Uterus (tissue), 3 donors: ENCODE measurements at regions not wholly inside any gene's neighbourhood (a gene's known extent, or its start where the extent isn't known, plus 50 kb on each side); places are given as distances from the start of the nearest gene placed in this dataset.

Experiments
- DNase-seq, 2 donors: peaks; one replicate each; pipeline ENCODE4 v3.0.0-alpha.2; 2019 to 2020
- H3K27ac ChIP-seq, 2 donors: fragments of 200-600 bp; sonication (generic); 1 replicate in 1 of 2; 2 replicates in 1 of 2; pipeline ENCODE4 v1.5.1; 2016 to 2018
- H3K27me3 ChIP-seq, 2 donors: fragments of 200-600 bp; sonication (generic); one replicate each; pipeline ENCODE4 v1.5.1; 2018 to 2019; ENCODE audit warnings: control low read depth in 1 of 2
- H3K36me3 ChIP-seq, 2 donors: fragments of 200-600 bp; sonication (generic); one replicate each; pipeline ENCODE4 v1.5.1; 2019; ENCODE audit warnings: control low read depth in 1 of 2
- H3K4me1 ChIP-seq, 2 donors: fragments of 200-600 bp; sonication (generic); one replicate each; pipeline ENCODE4 v1.5.1; 2018 to 2019; ENCODE audit warnings: control low read depth in 1 of 2
- H3K4me3 ChIP-seq, 2 donors: fragments of 200-600 bp; sonication (generic); 1 replicate in 1 of 2; 2 replicates in 1 of 2; pipeline ENCODE4 v1.5.1; 2018 to 2019; ENCODE audit warnings: mild to moderate bottlenecking in 1 of 2
- H3K9me3 ChIP-seq, 2 donors: fragments of 200-600 bp; sonication (generic); one replicate each; pipeline ENCODE4 v1.5.1; 2019; ENCODE audit warnings: control low read depth in 1 of 2
- POLR2A ChIP-seq, 2 donors: fragments of 450-650 bp; IDR thresholded peaks; one replicate each; pipeline ENCODE4 v1.6.1; 2016; ENCODE audit warnings: antibody characterized with exemption in 2 of 2, mild to moderate bottlenecking in 1 of 2, moderate library complexity in 1 of 2
- intact Hi-C: fragments of 100-400 bp; cut with DNase I; formaldehyde crosslinking; loops from one replicate; pipeline ENCODE4 v1.15.1; 2023; ENCODE audit warnings: low total_unique reads
- TF ChIP-seq, protein P1 (sequence below), 4 experiments: fragments of 200-600 bp in 2 of 4; fragments of 450-650 bp in 2 of 4; sonication (generic) in 2 of 4; IDR thresholded peaks; one replicate each; pipeline ENCODE4 v1.5.1; 2016 to 2019; ENCODE audit warnings: antibody characterized with exemption in 4 of 4, mild to moderate bottlenecking in 2 of 4, moderate library complexity in 1 of 4
- donor health status: DM: yes; HTN: yes; CAD: no.

DNA sequence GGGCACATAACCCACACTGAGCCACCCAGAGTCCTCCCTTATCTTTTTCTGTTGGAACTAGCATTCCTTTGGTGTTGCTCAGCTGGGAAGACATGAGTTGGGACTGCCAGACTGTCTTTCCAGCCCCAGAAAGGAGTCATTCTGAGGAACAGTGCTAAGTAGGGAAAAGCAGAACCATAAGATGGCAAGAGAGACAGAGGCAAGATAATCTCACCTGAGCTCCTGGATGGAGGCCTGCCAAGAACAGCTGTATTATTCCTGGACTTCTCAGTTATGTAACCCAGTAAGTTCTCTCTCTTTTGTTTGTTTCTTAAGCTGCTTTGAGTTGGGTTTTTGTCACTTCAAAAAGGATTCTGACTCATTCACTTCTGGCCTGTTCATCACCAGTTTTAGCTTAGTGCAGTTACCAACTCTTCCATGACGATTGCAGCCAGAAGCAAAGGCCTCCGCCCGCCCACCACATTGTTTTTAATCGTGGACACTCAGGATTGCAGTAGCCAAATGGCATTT, 134.4 kb downstream of the OMA1 start:
- intact Hi-C loops: no loop called here
- TF ChIP-seq, protein P1, sequence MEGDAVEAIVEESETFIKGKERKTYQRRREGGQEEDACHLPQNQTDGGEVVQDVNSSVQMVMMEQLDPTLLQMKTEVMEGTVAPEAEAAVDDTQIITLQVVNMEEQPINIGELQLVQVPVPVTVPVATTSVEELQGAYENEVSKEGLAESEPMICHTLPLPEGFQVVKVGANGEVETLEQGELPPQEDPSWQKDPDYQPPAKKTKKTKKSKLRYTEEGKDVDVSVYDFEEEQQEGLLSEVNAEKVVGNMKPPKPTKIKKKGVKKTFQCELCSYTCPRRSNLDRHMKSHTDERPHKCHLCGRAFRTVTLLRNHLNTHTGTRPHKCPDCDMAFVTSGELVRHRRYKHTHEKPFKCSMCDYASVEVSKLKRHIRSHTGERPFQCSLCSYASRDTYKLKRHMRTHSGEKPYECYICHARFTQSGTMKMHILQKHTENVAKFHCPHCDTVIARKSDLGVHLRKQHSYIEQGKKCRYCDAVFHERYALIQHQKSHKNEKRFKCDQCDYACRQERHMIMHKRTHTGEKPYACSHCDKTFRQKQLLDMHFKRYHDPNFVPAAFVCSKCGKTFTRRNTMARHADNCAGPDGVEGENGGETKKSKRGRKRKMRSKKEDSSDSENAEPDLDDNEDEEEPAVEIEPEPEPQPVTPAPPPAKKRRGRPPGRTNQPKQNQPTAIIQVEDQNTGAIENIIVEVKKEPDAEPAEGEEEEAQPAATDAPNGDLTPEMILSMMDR (IDR thresholded peaks at IDR 0.05): no peak
- TF ChIP-seq POLR2A (IDR thresholded peaks at IDR 0.05): no peak
- H3K4me3 ChIP-seq: no peak overlapping the region
- peak overlapping the region; percentile 75 to 76 for H3K27ac ChIP-seq
- no peaks in the 10 kb centered on the region for H3K4me1 ChIP-seq
- no peaks in the 10 kb centered on the region for H3K36me3 ChIP-seq
- DNase-seq: no peak
- no peaks in the 10 kb centered on the region for H3K9me3 ChIP-seq
- H3K27me3 ChIP-seq: no peaks in the 10 kb centered on the region

DNA sequence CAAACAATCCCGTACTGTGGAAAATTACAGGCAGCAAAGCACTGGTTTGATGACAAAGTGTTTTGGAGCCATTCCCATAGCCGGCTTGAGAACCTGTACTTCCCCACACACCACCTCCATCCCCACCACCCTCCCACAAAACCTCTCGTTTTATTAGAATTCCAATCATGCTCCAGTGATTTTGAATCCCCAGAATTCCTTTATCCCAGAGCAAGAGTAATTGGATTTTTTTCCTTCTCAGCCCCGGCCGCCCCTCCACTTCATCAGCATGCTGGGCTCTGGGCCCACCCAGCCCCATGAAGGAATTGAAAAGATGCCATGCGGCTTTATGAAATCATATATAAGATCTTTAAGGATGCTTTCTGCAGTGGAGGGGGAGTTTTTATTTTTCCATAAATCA, 136.6 kb downstream of the OMA1 start:
- Histone ChIP-seq H3K27me3 (no peaks in the 10 kb centered on the region), H3K27ac (peak overlapping the region; percentile 75 to 76), H3K4me3 (no peak overlapping the region), H3K36me3 (no peaks in the 10 kb centered on the region), H3K4me1 (no peaks in the 10 kb centered on the region), H3K9me3 (no peaks in the 10 kb centered on the region)
- DNase-seq: peak; percentile 46 to 80
- TF ChIP-seq, protein P1 (IDR thresholded peaks at IDR 0.05): no peak
- TF ChIP-seq POLR2A (IDR thresholded peaks at IDR 0.05): no peak
- intact Hi-C loops: no loop called here

DNA sequence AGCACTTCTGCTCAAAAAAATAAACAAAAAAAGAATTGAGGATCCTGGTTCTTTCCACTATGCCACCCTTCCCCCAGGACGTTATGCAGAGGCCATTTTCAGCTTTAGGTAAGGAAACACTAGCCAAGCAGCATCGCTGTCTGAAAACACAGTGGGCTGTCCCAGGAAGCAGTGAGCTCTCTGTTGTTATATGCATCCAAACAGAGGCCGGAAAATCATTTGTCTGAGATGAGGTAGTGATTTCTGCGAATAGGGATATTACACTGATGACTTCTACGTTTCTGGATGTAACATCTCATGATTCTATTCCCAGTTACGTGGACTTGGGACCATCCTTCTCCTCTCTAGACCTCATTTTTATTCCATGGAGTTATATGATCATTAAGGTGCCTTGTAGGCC, 137.2 kb downstream of the OMA1 start:
- peak overlapping the region; percentile 75 to 76 for H3K27ac ChIP-seq
- DNase-seq: no peak
- no peaks in the 10 kb centered on the region for H3K36me3 ChIP-seq
- intact Hi-C loops: no loop called here
- TF ChIP-seq, protein P1 (IDR thresholded peaks at IDR 0.05): no peak
- no peak for TF ChIP-seq POLR2A (IDR thresholded peaks at IDR 0.05)
- no peaks in the 10 kb centered on the region for H3K9me3 ChIP-seq
- H3K4me3 ChIP-seq: no peak overlapping the region
- H3K27me3 ChIP-seq: no peaks in the 10 kb centered on the region
- H3K4me1 ChIP-seq: no peaks in the 10 kb centered on the region

DNA sequence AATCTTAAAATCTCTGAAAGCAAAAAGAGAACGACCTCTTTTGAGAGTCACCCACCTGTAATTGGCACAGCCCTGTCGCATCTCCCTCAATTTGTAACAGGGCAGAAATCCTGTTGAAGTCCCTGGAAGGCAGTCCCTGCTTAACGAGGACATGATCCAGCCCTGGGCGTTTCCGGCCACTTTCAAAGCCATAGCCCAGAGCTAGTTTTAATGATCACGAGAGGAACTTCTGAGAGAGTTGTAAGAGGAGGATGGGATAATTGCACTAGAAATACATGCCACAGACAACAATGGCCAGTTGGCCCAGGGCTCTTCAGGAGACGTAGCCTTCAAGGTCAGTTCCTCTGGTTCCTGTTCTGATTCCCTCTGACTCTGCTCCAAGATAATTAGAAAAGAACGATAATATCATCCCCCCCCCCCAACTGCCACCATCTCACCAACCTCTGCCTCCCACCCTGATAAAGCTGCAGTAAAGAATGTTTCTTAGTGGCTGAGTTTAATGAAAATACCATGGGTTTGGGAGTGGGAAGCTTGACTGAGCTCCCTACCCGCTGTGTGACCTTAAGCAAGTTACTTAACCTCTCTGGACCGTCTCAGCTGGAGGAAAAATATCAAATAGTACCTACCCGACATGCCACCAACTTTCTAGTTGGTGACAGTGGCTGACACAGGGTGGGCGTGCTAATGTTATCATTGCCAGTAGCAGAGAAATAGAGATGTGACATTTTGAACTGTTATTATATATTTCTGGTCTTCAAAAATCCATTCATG, 140.0 kb downstream of the OMA1 start:
- intact Hi-C loops: no loop called here
- TF ChIP-seq, protein P1 (IDR thresholded peaks at IDR 0.05): no peak
- no peak for TF ChIP-seq POLR2A (IDR thresholded peaks at IDR 0.05)

DNA sequence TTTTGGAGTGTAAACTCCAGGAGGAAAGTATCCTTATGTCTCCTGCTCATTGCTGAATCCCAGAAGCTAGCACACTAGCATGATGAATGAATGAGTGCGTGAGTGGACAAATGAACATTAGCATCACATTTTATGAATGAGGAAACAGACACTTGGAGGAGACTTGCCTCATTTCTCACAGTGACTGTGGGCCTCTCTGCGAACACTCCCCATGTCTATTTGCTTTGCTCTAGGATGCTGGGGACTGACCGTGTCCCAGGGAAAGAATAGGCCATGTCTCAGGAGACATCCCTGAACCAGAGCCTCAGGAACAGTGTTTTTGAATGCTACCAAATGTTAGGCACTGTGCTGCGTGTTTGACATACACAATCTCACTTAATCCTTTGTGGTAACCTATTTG, 140.9 kb downstream of the OMA1 start:
- no peaks in the 10 kb centered on the region for H3K27me3 ChIP-seq
- intact Hi-C loops: no loop called here
- no peaks in the 10 kb centered on the region for H3K9me3 ChIP-seq
- TF ChIP-seq, protein P1 (IDR thresholded peaks at IDR 0.05): no peak
- TF ChIP-seq POLR2A (IDR thresholded peaks at IDR 0.05): no peak
- DNase-seq: no peak
- no peak overlapping the region for H3K4me3 ChIP-seq
- peaks cover 0 to 5% of the 10 kb centered on the region in 2 donors for H3K4me1 ChIP-seq
- no peaks in the 10 kb centered on the region for H3K36me3 ChIP-seq
- no peak overlapping the region for H3K27ac ChIP-seq

More for the DNA sequence above, 140.0 kb downstream of the OMA1 start:
- no peak for DNase-seq
- Histone ChIP-seq H3K4me3 (no peak overlapping the region), H3K4me1 (peaks cover 0 to 5% of the 10 kb centered on the region in 2 donors), H3K36me3 (no peaks in the 10 kb centered on the region), H3K27ac (no peak overlapping the region), H3K27me3 (no peaks in the 10 kb centered on the region), H3K9me3 (no peaks in the 10 kb centered on the region)
